ENCODE measurements at regions not wholly inside any gene's neighbourhood (a gene's known extent, or its start where the extent isn't known, plus 50 kb on each side); places are given as distances from the start of the nearest gene placed in this dataset.

GRCh38 chr15:26103002-26103404 is 239.9 kb upstream of the ATP10A start:
- Histone ChIP-seq H2AFZ (no peak overlapping the region), H3F3A (ENCODE audit: insufficient read depth, low read depth) (no peaks in the 10 kb centered on the region), H3K27me3 (ENCODE audit: insufficient read depth, low read depth) (no peaks in the 10 kb centered on the region), H3K4me3 (no peak overlapping the region), H3K4me1 (replicated peaks; ENCODE audit: insufficient read depth) (no peaks in the 10 kb centered on the region), H3K36me3 (ENCODE audit: low read depth) (no peaks in the 10 kb centered on the region), H3K27ac (no peak overlapping the region), H4K20me1 (ENCODE audit: insufficient read depth) (no peaks in the 10 kb centered on the region), H3K79me2 (ENCODE audit: low read depth) (no peaks in the 10 kb centered on the region), H3K9me3 (ENCODE audit: insufficient read depth, low read depth) (no peaks in the 10 kb centered on the region), H3K9me2 (ENCODE audit: insufficient read depth) (no peaks in the 10 kb centered on the region), H3K4me2 (0 out of 2 replicates have a peak overlapping the region, but pooled peaks have one; percentile 4)
- intact Hi-C loops (cut with micrococcal nuclease; ENCODE audit: unreplicated experiment), result no loop called here
- no TSS peak for BruUV-seq (replicated peaks)
- TF ChIP-seq, protein P1, sequence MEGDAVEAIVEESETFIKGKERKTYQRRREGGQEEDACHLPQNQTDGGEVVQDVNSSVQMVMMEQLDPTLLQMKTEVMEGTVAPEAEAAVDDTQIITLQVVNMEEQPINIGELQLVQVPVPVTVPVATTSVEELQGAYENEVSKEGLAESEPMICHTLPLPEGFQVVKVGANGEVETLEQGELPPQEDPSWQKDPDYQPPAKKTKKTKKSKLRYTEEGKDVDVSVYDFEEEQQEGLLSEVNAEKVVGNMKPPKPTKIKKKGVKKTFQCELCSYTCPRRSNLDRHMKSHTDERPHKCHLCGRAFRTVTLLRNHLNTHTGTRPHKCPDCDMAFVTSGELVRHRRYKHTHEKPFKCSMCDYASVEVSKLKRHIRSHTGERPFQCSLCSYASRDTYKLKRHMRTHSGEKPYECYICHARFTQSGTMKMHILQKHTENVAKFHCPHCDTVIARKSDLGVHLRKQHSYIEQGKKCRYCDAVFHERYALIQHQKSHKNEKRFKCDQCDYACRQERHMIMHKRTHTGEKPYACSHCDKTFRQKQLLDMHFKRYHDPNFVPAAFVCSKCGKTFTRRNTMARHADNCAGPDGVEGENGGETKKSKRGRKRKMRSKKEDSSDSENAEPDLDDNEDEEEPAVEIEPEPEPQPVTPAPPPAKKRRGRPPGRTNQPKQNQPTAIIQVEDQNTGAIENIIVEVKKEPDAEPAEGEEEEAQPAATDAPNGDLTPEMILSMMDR (conservative IDR thresholded peaks at IDR 0.05), result no peak
- TF ChIP-seq EZH2 (IDR thresholded peaks at IDR 0.05; ENCODE audit: low read depth), result no peak
- no peak for DNase-seq
- CTCF ChIA-PET, result no interaction called here
- POLR2A ChIA-PET (ENCODE audit: unreplicated experiment), result no interaction called here

DNA sequence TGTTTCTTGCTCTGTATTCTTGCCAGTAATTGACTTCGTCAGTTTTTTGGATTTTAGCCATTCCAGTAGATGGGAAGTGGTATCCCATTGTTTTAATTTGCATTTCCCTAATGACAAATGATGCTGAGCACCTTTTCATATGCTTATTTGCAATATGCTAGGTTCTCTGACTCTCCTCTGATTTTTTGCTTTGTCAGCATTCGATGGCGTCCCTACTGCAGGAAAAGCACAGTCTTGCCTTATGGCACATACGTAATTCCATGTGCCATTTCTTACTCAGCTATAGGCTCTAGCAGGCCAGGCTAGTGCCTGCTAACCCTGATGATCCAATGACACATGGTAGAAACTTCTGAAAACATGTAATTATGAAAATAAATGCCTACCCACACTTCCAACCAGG is 239.2 kb upstream of the ATP10A start:
- no peaks in the 10 kb centered on the region for H4K20me1 ChIP-seq (ENCODE audit: insufficient read depth)
- H3K27me3 ChIP-seq (ENCODE audit: insufficient read depth, low read depth), result no peaks in the 10 kb centered on the region
- H3K9me2 ChIP-seq (ENCODE audit: insufficient read depth), result no peaks in the 10 kb centered on the region
- no peak overlapping the region for H3K27ac ChIP-seq
- H2AFZ ChIP-seq, result no peak overlapping the region
- DNase-seq, result no peak
- H3K36me3 ChIP-seq (ENCODE audit: low read depth), result no peaks in the 10 kb centered on the region
- ChIA-PET POLR2A (ENCODE audit: unreplicated experiment) (no interaction called here), CTCF (no interaction called here)
- no peak overlapping the region for H3K4me2 ChIP-seq
- no peaks in the 10 kb centered on the region for H3K79me2 ChIP-seq (ENCODE audit: low read depth)
- no peak for TF ChIP-seq EZH2 (IDR thresholded peaks at IDR 0.05; ENCODE audit: low read depth)
- TF ChIP-seq, protein P1 (conservative IDR thresholded peaks at IDR 0.05), result no peak
- no peaks in the 10 kb centered on the region for H3F3A ChIP-seq (ENCODE audit: insufficient read depth, low read depth)
- intact Hi-C loops (cut with micrococcal nuclease; ENCODE audit: unreplicated experiment), result no loop called here
- H3K9me3 ChIP-seq (ENCODE audit: insufficient read depth, low read depth), result no peaks in the 10 kb centered on the region
- BruUV-seq (replicated peaks), result no TSS peak
- no peak overlapping the region for H3K4me3 ChIP-seq
- no peaks in the 10 kb centered on the region for H3K4me1 ChIP-seq (replicated peaks; ENCODE audit: insufficient read depth)

- TF ChIP-seq EZH2 (IDR thresholded peaks at IDR 0.05; ENCODE audit: low read depth), result no peak
- TF ChIP-seq, protein P1 (conservative IDR thresholded peaks at IDR 0.05), result no peak
- no peaks in the 10 kb centered on the region for H3K9me2 ChIP-seq (ENCODE audit: insufficient read depth)
- H3F3A ChIP-seq (ENCODE audit: insufficient read depth, low read depth), result no peaks in the 10 kb centered on the region
- H3K4me3 ChIP-seq, result no peak overlapping the region
- H3K27ac ChIP-seq, result no peak overlapping the region
- H4K20me1 ChIP-seq (ENCODE audit: insufficient read depth), result no peaks in the 10 kb centered on the region
- H3K4me2 ChIP-seq, result no peak overlapping the region
- intact Hi-C loops (cut with micrococcal nuclease; ENCODE audit: unreplicated experiment), result no loop called here
- no peaks in the 10 kb centered on the region for H3K79me2 ChIP-seq (ENCODE audit: low read depth)
- H2AFZ ChIP-seq, result no peak overlapping the region
- ChIA-PET CTCF (no interaction called here), POLR2A (ENCODE audit: unreplicated experiment) (no interaction called here)
- no peaks in the 10 kb centered on the region for H3K27me3 ChIP-seq (ENCODE audit: insufficient read depth, low read depth)
- no TSS peak for BruUV-seq (replicated peaks)
- H3K36me3 ChIP-seq (ENCODE audit: low read depth), result no peaks in the 10 kb centered on the region
- DNase-seq, result no peak
- no peaks in the 10 kb centered on the region for H3K9me3 ChIP-seq (ENCODE audit: insufficient read depth, low read depth)
- no peaks in the 10 kb centered on the region for H3K4me1 ChIP-seq (replicated peaks; ENCODE audit: insufficient read depth)
Measured at GRCh38 chr15:26101443-26101842, 238.3 kb upstream of the ATP10A start.

Data from PC-9 (cell line).